ENCODE measurements at regions not wholly inside any gene's neighbourhood (a gene's known extent, or its start where the extent isn't known, plus 50 kb on each side); places are given as distances from the start of the nearest gene placed in this dataset.
"Not testable (repeated sequence)": the region's sequence is repeated elsewhere in the genome, so short reads cannot be mapped to it uniquely, and the experiment has no call there.

GRCh38 chr6:170198298-170198697, 92.6 kb downstream of the DLL1 start:
- no peak for DNase-seq

- DNase-seq: no peak
These were observed 97.5 kb downstream of the DLL1 start for GRCh38 chr6:170193326-170193821.

DNA sequence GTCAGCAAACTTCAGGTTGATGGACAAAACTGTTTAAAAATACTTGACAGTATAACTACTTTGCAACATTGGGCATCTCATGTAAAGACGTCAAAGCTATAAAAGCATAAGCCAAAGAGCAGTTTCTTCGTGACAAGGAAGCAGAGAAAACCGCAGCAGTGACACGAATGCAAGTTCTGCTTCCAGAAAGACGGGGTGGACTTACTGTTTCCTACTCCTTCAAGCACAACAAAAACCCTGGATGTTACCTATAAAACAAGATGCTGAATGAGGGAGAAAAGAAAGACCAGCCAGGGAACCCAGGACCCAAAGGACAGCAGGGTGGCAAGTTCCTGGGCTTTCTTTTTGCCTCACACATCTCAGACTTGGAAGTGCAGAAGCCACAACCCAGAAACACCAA, 98.0 kb downstream of the DLL1 start:
- no peak for DNase-seq

DNA sequence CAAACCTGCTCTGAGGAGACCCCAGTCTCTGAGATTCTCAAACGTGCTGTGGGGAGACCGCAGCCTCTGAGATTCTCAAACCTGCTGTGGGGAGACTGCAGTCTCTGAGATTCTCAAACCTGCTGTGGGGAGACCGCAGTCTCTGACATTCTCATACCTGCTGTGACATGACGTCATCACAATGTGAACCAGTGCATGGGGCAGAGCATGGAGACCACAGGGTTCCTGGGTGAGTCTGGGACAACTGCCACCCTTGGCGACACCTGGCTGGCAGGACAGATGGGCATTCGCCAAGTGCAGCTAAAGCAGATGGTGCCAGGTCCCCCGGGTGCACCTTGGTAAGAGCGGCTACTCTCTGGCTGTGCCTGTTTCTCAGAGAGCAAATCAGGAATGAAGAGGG, 98.8 kb downstream of the DLL1 start:
- DNase-seq: not testable (repeated sequence)

- DNase-seq: no peak
These were observed 100.8 kb downstream of the DLL1 start for GRCh38 chr6:170190046-170190445.

DNA sequence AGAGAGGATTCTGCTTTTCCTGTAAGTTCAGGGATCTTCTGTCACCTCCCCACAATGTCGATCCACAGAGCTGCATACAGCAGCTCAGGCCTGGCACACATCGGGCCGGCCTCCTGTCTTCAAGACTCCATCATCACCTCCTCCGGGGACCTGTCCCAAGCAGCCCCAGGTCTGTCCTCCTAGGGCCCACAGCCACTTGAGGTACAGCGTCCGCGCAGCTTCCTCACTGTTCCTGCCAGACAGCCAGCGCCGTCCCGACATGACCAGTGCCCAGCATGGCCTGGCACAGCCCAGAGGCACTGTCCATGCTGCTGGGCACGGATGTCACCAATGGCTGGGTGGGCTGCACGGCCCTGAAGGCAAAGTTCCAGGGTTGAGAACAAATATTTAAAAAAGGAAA, 101.6 kb downstream of the DLL1 start:
- no peak for DNase-seq

- DNase-seq: no peak
These were observed 102.3 kb downstream of the DLL1 start for GRCh38 chr6:170188571-170189001.

GRCh38 chr6:170187669-170188566, 103.0 kb downstream of the DLL1 start:
- no peak for DNase-seq

DNA sequence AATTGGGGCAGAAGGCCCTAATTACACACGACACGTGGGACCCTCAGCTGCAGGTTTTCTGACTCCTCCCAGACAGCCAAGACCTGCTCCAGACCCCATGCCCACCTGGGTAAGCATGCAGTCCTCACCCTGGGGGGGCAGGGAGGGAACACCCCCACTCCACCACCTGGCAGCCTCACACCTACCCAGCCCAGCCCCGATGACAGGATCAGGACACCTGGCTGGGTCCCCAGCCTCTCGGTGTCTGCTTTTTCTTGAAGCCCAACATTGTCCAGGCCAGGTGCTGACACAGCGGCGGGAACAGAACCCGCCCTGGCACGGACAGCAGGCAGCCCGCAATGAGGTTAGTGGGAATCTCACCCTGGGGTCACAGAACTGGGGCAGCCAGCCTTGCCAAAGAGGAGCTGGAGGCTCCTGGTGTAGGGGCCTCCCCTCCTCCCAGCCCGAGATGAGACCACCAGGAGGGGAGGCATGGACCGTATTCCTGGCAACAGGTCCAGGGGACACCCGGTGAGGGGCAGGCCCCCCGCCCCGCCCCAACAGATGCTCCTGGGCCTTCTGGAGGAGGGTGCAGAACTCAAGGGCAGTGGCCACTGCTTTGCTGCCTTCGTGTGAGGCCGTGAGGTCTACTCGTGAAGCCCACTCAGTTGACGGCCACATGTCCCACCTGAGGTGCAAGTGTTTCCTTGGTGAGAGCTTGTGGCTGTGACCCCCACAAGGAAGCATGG, 103.8 kb downstream of the DLL1 start:
- no peak for DNase-seq

- DNase-seq: no peak
These were observed 104.6 kb downstream of the DLL1 start for GRCh38 chr6:170186006-170186935.

- DNase-seq: peak in 3 of 51 donors; percentile 31 to 42 (median 40)
These were observed 105.5 kb downstream of the DLL1 start for GRCh38 chr6:170185175-170185978.

DNA sequence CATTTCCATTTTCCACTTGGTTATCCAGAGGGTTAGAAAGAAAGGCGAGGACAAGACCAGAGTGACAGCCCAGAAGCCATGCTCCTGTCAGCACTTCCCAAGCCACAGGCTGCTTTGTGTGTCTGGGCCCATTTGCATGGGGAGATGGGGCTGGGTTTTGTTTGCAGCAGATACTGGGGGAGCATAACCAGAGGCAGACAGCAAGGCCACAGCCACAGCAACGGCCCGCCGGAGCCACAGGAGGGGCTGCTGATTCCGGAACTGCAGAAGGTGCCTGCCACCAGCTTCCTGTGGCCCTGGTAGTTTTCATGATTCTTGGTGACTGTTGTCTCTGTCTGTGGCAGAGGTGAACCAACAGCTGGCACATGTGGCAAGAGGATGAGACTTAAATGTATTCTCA, 106.6 kb downstream of the DLL1 start:
- no peak for DNase-seq

DNA sequence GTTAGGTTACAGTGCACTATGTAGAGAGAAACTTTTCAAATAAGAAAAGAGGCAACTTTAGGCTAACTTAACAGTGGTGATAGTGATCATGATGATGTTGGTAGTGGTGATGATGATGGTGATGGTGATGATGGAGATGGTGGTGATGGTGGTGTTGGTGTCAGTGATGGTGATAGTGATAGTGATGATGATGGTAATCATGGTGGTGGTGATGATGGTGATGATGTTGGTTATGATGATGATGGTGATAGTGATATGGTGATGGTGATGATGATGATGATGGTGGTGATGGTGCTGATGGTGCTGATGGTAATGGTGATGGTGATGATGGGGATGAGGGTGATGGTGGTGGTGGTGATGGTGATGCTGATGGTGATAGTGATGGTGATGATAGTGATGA, 107.4 kb downstream of the DLL1 start:
- no peak for DNase-seq

GRCh38 chr6:170182781-170183120, 108.1 kb downstream of the DLL1 start:
- no peak for DNase-seq

DNA sequence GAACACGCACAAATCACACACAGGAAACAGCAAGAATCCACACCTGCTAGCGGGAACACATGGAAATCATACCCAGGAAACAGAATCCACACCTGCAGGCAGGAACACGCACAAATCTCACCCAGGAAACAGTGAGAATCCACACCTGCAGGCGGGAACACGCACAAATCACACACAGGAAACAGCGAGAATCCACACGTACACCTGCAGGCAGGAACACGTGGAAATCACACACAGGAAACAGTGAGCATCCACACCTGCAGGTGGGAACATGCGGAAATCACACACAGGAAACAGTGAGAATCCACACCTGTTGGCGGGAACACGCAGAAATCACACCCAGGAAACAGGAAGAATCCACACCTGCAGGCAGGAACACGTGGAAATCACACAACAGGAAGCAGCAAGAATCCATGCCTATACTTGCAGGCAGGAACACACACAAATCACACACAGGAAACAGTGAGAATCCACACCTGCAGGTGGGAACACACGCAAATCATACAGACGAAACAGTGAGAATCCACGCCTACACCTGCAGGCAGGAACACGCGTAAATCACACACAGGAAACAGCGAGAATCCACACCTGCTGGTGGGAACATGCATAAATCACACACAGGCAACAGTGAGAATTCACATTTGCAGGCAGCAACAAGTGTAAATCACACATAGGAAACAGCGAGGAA, 108.6 kb downstream of the DLL1 start:
- DNase-seq: no peak

GRCh38 chr6:170181338-170181690, 109.6 kb downstream of the DLL1 start:
- DNase-seq: no peak

DNA sequence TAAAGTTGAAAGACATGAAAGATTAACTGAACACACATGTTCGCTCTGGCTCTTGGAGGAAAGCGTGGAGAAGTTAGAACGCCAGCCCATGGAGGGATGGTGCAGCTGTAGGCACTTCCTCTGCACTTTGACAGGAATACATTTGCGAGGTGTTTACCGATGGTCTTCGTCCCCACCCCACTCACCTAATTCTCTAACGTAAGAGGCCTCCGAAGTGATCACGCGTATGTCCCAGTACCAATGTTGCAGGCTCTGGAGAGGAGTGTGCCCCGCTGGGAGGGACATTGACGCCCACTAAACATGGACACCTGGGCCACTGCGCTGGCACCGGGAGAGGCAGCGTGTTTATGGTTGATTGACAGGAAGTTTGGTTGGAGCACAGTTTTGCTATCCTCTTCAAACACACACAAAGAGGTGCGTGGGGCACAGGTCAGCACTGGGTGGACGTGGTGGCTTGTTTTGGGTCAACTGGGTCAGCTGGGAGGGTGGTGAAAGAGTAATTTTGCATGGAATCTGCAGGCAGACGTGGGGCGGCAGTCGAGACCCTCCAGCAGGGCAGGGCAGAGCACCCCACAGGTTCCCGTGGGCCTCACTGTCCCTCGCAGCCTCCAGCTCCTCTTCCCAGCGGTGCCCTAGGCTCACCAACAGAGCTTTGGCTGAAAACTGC, 110.1 kb downstream of the DLL1 start:
- no peak for DNase-seq

DNA sequence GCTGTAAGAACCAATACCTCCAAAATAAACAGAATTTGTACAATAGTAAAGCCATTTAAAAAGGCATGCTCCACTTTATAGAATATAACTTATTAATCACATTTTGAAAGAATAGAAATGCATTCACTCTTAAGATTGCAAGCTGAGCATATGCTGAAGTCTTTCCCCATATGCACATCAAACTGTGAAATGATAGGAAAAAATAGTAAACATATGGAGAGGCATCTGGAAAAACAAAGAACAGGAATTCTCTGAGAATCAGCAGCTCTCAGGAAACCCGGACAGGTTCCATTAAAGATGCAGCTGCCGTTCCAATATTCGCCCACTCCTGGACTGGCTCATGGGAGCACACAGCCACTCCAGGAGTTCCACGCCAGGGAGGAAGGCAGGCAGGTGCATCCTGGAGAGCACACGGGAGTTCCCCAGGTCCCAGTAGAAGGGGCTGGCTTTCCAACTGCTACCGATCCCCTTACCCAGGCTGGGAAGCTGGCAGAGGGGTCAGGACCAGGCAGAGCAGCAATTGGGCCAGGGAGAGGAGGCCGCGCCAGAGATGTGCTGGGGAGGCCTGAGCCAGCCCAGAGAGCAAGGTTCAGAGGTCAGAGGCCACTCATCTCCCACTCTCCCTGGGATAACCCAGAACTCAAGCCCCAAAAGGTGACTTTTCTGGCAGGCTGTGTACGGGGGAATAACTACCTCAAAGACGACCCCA, 111.1 kb downstream of the DLL1 start:
- DNase-seq: no peak
